Activated T-helper 9 cell treated with anti-CD3 and anti-CD28 coated beads, Interleukin-2, amount 50 U/mL, for 16 hours (primary cell): ENCODE measurements at regions not wholly inside any gene's neighbourhood (a gene's known extent, or its start where the extent isn't known, plus 50 kb on each side); places are given as distances from the start of the nearest gene placed in this dataset.

Experiments used
- DNase-seq: peaks from one replicate; pipeline ENCODE4 v3.0.0-alpha.2; 2020; ENCODE audit warnings: low read depth

DNA sequence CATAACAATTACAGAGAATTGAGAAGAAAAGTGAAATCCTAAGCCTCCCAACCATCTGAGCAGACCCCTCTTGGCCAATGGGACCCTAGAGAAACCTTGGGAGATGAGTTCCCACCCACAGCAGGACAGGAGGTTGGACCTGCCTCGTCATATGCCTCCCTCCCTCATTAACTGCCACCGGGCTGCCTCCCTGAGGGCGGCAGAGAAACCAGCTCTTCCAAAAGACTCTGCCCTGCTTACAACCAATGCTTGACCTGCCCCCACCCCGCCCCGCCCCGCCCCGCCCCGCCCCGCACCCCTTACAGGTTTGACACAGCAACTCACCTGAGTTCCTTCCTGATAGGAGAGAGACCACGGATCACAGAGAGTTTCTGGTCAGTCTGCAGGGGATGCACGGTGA lies 86.1 kb downstream of the ADRA2C start:
- DNase-seq: no peak

DNA sequence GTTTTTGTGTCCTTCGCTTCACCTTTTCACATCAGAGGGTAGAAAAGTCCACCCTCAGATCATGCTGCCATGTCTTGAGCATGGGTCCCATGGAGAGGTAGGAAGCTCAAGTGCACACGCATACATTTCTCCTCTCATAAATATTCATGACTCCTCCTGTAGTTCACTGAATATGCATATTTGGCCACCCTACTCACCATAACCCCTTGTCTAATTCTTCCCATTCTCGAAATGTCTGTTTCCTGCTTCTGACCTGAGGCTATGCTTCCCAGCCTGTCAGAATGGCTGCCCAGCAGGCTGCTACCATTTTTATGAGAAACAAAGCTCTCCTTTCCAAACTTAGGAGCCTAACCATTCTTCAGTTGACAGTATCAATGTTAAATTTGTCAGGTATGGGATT lies 86.5 kb downstream of the ADRA2C start:
- DNase-seq: no peak

DNA sequence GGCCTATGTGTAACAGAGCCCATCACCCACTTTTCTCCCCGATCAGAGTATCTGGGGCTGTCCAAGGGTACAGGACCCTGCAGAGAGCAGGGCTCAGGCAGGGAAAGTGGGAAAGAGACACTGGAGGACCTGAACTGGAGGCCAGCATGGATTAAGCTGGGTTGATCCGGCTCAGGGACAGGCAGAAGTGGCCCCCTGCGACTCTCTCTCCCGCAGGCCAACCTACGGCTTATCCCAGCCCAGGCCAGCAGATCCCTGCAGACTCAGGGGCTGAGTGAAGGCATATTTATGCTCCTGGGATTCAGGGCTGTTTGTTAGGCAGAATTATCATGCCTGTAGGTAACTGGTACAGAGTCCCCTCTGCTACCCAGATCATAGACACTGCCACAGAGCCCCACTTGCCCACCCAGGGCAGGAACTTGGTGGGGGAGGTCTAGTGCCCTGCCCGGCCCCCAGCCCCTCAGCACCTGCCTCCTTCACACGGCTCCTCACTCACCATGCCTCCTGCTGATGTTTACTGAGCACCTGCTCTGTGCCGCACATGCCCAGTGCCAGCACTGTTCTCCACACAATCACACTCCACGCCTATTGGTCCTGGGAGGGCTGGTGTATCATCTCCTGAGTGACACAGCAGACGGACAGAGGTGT lies 87.3 kb downstream of the ADRA2C start:
- DNase-seq: no peak

DNA sequence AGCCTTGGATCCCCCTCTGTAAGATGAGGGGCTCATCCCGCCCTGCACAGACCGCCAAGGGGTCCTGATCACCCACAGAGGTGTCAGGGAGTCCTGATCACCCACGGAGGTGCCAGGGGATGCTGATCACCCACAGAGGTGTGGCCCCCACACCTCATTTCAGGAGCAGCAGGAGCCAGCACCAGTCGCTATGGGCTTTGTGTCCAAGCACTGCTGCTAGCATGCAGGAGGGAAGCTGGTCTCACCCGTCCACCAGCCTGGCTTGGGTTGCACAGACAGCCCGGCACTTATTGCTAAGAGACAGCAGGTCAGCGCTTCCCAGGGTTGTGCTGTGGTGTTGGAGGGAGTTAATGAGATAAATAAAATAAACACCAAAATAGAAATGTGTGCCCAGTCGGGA lies 88.5 kb downstream of the ADRA2C start:
- no peak for DNase-seq

DNA sequence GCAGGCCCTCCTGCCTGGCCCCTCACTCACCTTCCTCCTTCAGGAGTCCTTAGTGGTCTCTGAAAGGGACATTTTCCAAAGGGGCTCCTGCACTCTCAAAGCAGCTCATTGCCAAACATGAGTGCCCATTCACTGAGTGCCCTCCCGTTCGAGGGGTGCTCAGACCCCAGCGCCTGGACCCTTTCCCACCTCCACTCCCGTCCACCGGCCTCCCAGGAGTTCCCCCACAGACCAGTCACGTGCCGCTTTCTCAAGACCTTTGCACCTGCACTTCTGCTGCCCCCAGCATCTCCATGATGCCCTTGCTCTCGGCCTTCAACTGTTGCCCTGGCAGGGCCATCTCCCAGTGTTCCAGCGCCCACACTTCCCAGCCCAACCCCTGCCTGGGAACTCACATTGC lies 89.5 kb downstream of the ADRA2C start:
- DNase-seq: no peak

DNA sequence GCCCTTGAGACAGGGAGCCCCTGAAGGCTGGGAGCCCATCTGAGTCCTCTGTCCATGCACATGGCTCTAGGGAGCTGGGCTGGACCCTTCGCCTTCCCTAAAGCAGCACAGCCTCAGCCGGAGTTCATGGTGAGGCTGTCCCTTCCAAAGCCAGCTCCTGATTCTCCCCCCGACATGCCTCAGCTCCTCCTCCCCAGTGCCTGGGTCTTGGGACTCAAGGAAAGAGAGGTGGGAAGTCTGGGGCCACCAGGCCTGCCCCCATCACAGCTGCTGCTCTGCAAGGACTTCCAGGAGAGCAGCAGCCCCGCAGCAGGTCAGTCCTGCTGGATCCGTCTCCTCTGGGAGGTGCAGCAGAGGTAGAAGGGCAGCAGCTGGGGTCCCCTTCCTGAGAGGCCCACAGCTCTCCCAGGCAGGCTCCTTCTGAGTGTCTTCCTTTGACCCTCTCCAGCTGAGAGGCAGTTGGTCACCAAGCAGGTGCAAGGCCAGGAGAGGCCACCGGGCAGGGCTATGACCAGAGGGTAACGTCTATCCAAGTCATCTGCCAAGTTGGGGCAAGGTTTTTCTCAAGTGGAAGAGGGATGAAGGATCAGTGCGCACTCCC lies 90.5 kb downstream of the ADRA2C start:
- DNase-seq: no peak

DNA sequence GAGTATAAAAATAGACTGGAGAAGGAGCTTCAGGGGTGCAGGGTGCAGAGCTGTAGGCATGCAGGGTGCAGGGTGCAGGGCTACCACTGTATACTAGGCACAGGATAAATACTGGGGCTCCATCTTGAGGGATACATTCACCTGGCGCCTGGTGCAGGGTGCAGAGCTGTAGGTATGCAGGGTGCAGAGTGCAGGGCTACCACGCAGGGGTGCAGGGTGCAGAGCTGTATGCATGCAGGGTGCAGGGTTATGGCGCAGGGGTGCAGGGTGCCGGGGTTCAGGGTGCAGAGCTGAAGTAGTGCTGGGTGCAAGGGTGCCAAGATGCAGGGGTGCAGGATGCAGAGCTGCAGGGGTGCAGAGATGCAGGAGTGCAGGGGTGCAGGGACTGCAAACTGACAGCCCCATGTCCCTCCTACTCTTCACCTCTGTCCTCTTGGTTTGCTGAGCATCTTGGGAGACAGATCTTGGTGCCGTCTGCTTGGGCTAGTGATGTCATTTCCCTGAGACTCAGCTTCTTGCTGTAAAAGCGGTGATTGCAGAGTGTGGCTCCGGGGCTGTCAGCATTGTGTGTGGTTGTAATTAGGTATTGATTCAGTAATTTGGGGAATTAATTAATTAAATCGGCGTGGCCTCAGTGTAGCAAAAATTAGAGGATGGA lies 91.2 kb downstream of the ADRA2C start:
- no peak for DNase-seq

DNA sequence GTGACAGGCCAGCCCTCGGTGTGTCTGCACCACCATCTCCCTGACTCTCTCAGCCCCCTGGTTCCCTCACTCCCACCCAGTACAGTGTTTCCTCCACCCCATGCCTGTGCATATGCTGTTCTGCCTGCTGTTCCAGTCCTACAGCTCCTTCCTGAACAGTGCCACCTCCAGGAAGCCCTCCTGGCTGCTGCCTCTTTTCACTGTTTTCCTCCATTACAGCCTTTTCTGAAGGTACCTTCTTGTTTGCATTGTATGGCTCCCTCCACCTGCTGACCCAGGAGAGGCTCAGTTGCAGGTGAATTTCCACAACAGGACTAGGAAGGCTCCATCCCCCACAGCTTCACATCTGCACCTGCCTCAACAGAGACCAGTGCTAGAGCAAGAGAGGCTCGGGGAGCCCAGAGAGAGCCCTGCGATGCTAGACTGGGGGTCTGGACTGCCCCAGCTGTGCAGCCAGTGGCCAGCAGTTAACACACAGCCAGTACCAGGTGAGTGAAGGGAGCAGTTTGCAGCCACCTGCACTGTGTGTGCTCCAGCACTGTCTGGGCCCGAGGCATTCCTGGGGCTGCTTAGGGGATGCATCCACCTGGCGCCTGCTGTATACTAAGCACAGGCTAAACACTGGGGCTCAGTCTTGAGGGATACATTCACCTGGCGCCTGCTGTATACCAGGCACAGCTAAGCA lies 92.0 kb downstream of the ADRA2C start:
- DNase-seq: no peak

DNA sequence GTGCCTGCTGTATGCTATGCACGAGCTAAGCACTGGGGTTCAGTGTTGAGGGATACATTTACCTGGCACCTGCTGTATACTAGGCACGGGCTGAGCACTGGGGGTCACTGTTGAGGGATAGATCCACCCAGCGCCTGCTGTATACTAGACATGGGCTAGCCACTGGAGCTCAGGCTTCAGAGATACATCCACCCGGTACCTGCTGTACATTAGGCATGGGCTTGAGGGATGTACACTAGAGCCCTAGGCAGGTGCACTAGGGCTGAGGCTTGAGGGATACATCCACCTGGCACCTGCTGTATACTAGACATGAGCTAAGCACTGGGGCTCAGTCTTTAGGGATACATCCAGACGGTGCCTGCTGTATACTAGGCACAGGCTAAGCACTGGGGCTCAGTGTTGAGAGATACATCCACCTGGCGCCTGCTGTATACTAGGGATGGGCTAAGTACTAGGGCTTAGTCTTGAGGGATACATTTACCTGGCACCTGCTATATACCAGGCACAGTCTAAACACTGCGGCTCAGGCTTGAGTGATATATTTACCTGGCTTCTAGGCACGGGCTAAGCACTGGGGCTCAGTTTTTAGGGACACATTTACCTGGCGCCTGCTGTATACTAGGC lies 92.7 kb downstream of the ADRA2C start:
- DNase-seq: no peak

DNA sequence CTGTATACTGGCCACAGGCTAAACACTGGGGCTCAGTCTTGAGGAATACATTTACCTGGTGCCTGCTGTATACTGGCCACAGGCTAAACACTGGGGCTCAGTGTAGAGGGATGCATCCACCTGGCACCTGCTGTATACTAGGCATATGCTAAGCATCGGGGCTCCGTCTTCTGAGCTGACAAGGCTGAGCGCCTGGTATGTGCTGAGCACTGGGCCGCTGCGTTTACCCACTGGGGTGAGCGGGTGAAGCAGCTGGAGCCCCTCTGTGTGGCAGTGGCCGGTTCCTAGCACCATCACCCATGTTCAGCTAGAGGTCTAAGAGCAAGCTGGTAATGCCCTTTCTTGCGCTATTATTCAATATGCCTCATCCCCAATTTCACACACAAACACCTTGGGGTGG lies 93.4 kb downstream of the ADRA2C start:
- no peak for DNase-seq

DNA sequence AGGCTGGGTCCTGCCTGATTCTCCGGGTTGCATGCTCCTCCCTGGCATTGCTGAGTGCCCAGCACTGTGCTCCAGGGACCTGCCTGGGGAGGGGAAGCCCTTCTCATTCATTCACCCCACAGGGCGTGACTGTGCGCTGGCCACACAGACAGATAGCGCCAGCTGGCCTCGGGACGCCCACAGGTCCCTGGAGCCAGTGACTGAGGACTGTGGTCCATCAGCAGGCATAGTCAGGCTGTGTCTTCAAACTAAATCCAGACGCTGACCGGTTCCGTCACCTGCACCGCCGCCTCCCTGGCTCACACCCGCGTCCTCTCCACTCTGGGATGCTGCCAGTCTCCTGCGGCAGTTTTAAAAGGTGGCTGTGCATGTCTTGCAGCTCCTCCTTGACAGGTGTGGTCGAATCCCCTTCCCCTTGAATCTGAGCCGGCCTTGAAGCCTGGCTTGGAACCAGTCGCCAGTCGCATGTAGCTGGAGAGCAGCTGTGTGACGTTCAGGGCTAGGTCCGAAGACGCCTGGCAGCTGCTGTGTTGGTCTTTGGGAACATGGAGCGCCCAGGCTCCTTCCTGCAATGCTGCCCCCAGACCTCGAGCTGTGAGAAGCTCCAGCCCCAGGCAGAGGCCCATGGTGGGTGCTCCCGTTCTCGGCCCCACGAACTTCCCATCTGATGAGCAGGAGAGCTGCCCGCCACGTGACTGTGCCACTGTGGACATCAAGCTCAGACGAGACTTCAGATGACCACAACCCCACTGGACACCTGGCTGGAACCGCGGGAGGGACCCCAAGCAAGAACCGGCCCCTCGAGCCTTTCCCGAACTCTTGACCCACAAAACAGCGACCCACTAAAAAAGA lies 94.1 kb downstream of the ADRA2C start:
- no peak for DNase-seq

DNA sequence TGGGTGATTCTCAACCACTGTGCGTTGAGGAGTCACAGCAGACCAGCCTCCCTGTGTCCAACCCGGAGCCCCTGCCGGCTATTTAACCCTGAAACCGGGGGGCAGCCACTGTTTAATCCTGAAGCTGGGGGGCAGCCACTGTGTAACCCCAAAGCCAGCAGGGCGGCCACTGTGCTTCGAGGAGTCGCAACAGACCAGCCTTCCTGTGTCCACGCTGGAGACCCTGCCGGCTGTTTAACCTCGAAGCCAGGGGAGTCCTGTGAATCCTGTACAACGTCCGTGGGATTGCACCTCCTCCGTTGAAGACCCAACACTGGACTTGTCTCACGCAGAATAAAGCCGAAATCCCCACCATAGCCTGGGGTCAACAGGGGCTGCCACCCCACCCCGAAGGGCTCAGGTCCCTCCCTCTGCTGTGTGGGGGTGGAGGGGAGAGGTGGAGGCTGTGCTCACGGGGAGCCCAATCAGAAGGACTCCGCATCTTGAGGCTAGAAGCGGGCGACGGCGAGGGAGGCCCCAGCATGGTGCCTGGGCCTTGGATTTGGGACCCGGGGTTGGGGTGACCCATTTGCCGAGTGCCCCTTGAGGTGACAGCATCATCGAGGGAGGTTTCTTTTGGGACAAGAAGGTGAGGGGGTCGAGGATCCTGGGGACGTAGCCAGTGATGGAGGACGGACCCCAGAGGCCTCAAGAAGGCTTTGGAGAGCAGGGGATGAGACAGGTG lies 94.9 kb downstream of the ADRA2C start:
- DNase-seq: no peak

DNA sequence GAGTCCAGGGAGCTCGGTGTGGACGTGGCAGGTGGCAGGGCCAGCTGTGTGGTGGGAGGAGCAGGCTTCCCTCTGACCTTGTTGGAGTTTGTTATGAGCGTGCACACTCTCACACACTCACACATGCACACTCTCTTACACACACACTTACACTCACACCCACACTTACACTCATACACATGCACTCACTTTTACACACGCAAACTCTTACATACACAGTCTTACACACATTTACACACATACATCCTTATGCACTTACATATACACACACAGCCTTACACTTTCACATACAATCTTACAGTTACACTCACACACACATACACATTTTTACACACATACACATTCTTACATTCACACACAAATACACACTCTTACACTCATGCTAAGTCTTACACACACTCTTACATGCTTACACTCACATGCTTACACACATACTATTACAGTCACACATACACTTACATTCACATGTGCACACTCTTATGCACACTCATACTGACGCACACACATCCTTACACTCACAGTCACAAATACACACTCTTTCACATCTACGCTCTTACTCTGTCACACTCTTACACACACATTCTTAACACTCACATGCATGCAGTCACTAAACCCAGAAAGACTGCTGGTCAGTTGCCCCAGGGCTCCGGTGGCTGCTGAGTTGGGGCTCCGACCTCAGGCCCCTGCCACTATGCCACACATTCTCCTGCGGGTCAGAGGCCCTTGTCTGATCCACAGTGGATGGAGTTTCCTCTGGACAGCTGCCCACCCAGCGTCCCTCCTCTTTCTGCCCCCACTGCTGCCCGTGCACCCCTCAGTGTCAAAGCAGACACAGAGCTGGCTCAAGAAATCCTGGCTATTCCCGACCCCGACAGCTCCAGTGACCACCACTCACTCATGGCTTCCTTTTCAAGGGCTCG lies 95.8 kb downstream of the ADRA2C start:
- no peak for DNase-seq

DNA sequence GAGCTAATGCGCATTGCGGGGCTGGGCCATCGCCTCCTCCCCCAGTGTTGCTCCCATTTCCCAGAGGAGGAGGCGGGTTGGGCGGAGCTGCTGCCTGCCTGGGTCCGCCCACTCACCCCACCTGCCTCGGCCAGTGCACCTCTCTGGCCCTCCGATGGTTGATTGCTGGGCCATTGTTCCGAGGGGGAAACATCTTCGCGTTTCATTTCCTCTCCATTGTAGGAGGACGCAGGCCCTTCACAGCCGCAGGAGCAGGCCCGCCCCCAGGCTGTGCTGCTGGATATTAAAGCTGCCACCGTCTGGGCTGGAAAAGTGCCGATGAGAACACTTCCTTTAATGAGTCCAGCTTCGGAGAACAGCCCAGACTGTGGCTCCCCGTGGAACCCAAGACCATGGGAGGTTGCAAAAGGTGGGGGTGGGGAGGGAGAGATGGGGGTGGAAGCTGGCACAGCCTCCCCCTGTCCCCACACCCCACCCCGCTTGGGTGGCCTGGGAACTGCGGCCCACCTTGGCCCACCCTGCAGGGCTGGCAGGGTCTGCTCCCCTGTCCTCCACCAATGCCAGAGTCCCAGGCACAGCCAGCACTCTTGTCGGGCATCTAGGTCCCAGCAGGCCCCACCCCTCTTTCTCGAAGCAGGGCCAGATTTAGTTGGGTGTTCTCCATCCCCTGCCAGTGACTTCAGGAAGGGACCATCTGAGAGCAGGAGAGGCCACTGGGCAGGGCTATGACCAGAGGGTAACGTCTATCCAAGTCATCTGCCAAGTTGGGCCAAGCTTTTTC lies 96.6 kb downstream of the ADRA2C start:
- DNase-seq: no peak

DNA sequence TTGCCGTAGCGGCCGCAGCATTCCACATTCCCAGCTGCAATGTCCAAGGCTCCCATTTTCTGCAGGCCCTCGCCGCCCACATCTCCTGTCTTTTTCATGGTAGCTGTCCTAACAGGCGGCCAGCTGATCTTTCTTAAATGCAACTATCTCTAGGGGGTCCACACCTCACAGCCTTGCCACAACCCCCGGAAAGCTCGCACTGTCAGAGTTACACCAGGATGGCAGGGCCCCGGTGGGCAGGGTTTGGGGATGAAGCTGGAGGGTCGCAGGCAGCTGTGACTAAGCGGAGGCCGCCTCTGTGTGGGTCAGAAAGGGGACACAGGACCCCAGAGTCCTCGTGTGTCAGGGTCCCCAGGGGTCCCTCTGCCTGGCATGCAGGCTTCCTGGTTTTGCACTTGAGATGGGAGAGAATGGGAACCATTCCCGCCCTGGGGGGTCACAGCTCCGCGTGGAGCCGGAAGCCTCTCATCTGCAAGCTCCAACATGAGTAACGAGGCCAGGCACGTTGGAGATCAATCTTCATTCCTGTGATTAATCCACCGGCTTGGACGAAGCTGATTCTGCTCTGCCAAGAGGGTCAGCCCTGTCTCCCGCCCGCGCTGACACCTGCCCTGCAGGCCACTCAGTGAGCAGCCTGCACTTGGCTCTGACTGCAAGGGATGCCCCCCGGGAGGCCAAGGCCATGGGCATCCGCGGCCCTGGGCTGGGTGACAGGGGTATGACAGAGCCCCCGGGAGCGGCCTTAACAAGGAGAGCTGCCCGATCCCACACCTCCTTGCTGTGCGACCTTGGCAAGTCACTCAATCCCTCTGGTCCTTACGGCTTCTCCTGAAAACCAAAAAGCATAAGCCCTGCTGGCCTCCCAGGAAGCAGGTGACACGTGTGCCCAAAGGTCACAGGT lies 97.9 kb downstream of the ADRA2C start:
- no peak for DNase-seq

DNA sequence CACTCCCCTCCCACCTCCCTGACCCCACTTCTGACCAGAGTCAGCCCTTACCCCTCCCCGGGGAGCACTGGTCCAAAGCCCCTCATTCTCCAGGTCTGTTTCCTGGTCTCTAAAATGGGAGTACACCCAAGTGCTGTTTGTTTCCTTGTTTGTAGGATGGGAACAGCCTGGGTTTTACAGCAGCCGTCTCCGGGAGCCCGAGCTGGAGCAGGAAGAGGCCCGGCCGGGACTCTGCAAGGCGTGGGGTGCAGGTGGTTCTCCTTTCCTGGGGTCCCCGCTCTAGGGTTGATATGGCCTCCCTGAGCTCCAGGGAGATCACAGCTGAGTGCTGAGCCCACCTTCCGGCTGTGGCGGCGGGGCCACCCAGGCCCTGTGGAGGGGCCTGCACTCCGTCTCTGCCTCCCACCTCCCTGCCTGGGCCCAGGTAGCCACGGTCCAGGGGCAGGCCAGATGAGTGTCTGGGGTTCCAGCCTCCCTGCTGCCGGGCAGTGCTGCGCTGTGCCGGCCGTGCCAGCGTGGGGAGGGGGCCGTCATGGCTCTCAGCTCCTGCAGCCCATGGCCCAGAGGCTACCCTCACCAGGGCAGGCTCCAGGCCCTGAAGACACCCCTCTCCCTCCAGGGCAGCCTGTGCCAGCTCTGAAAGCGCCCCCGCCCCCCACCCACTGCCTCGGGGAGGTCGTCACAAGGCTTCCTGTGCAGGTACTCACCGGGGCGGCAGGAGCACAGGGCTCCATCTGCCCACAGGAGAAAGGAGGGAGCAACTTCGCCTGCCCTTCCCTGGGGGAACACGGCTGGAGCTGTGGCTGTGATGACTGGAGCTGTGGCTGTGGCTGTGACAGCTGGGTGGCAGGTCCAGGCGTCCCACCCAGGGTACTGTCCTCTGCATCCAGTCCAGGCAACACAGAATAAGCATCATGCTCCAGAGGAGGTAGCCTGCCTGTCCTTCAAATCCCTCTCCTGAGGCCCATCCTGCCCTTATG lies 98.8 kb downstream of the ADRA2C start:
- no peak for DNase-seq
